T-helper 2 cell treated with Interferon-gamma antibody and Interleukin-4, amounts not matched to agents 5 μg/mL and 100 μg/mL, for 36 hours (primary cell): ENCODE measurements at regions not wholly inside any gene's neighbourhood (a gene's known extent, or its start where the extent isn't known, plus 50 kb on each side); places are given as distances from the start of the nearest gene placed in this dataset.
"Not testable (repeated sequence)": the region's sequence is repeated elsewhere in the genome, so short reads cannot be mapped to it uniquely, and the experiment has no call there.

Source experiments
- DNase-seq: peaks from one replicate; pipeline ENCODE4 v3.0.0; 2021; ENCODE audit warnings: low spot score
- H3K27ac Mint-ChIP-seq: one replicate; pipeline ENCODE4 v1.8.0; 2021; ENCODE audit warnings: mild to moderate bottlenecking, mixed read lengths
- H3K27me3 Mint-ChIP-seq: one replicate; pipeline ENCODE4 v1.8.0; 2021; ENCODE audit warnings: low read depth, mixed read lengths
- H3K36me3 Mint-ChIP-seq: one replicate; pipeline ENCODE4 v1.8.0; 2021; ENCODE audit warnings: low read depth, mixed read lengths
- H3K4me1 Mint-ChIP-seq: one replicate; pipeline ENCODE4 v1.8.0; 2021; ENCODE audit warnings: low read depth, mixed read lengths
- H3K4me3 Mint-ChIP-seq: one replicate; pipeline ENCODE4 v1.8.0; 2022; ENCODE audit warnings: mild to moderate bottlenecking, moderate library complexity, mixed read lengths
- H3K9me3 Mint-ChIP-seq: one replicate; pipeline ENCODE4 v1.8.0; 2021; ENCODE audit warnings: mixed read lengths

DNA sequence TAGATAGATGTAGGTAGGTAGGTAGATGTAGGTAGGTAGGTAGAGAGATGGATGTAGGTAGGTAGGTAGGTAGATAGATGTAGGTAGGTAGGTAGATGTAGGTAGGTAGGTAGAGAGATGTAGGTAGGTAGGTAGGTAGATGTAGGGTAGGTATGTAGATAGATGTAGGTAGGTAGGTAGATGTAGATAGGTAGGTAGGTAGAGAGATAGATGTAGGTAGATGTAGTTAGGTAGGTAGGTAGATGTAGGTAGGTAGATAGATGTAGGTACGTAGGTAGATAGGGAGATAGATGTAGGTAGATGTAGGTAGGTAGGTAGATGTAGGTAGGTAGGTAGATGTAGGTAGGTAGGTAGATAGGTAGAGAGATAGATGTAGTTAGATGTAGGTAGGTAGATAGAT, 62.3 kb upstream of the MORC3 start:
- Mint-ChIP-seq H3K9me3 (no peaks in the 10 kb centered on the region), H3K4me3 (no peak overlapping the region), H3K4me1 (peaks cover 29% of the 10 kb centered on the region), H3K36me3 (peaks cover 32% of the 10 kb centered on the region), H3K27me3 (no peaks in the 10 kb centered on the region), H3K27ac (peak overlapping the region; percentile 23)
- no peak for DNase-seq

DNA sequence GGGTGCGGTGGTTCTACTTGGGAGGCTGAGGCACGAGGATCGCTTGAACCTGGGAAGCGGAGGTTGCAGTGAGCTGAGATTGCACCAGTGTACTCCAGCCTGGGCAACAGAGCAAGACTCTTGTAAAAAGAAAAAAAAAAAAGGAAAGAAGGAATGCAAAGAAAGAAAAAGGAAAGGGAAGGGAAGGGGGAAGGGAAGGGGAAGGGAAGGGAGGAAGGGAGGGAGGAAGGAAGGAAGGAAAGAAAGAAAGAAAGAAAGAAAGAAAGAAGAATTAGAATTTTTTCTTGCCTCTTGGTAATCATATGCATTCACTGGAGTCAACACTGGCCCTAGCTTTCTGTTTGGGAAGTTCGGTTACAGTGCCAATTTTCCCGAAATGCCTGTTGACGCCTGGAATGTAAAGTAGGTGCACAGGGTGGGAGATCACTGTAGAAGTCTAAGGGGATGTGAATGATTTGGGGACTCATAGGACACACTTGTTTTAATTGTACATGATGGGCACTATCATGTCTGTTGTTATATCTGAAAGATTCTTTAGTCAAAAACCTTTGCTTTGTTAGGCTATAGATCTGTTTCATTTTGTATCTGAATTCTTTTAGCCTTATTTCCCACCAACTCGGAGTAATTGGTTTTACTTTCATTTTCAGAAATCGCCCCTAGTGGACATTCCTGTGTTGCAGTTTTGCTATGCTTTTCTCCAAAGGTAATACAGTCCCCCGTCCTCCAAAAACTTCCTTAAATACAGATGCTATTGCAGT, 59.8 kb upstream of the MORC3 start:
- Mint-ChIP-seq H3K36me3 (peaks cover 18% of the 10 kb centered on the region), H3K27me3 (no peaks in the 10 kb centered on the region), H3K4me3 (peak overlapping the region; percentile 72), H3K4me1 (peaks cover 17% of the 10 kb centered on the region), H3K27ac (peak overlapping the region; percentile 86), H3K9me3 (no peaks in the 10 kb centered on the region)
- DNase-seq: no peak

DNA sequence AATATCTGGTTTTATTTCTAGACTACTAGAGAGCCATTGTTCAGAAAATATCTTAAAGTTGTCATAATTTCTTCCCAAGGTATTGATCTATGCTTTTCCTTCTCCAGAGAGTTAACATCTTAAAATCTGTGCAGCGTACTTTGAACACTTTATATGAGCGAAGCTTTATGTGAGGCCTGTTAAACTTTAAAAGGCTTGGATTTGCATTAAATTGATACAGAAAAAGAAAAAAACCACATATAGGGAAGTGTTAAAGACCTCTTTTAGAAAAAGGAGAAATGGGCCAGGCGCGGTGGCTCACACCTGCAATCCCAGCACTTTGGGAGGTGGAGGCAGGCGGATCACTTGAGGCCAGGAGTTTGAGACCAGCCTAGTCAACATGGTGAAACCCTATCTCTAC, 59.2 kb upstream of the MORC3 start:
- no peaks in the 10 kb centered on the region for H3K27me3 Mint-ChIP-seq
- peaks cover 14% of the 10 kb centered on the region for H3K36me3 Mint-ChIP-seq
- peak overlapping the region; percentile 72 for H3K4me3 Mint-ChIP-seq
- DNase-seq: no peak
- peak overlapping the region; percentile 86 for H3K27ac Mint-ChIP-seq
- H3K4me1 Mint-ChIP-seq: peaks cover 13% of the 10 kb centered on the region
- H3K9me3 Mint-ChIP-seq: no peaks in the 10 kb centered on the region

DNA sequence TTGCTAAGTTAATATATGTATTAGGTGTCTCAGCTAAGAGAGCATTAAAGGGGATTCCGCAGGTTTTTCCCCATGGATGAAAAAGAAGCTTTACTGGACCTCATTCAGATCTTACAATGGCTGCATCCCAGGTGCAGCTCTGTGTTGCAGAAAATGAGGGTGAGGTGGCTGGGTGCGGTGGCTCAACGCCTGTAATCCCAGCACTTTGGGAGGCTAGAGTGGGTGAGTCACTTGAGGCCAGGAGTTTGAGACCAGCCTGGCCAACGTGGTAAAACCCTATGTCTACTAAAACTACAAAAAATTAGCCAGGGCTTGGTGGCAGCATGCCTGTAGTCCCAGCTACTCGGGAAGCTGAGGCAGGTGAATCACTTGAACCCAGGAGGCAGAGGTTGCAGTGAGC, 58.5 kb upstream of the MORC3 start:
- no peaks in the 10 kb centered on the region for H3K9me3 Mint-ChIP-seq
- no peak for DNase-seq
- peaks cover 12% of the 10 kb centered on the region for H3K4me1 Mint-ChIP-seq
- H3K27ac Mint-ChIP-seq: no peak overlapping the region
- peaks cover 12% of the 10 kb centered on the region for H3K36me3 Mint-ChIP-seq
- no peak overlapping the region for H3K4me3 Mint-ChIP-seq
- H3K27me3 Mint-ChIP-seq: no peaks in the 10 kb centered on the region

DNA sequence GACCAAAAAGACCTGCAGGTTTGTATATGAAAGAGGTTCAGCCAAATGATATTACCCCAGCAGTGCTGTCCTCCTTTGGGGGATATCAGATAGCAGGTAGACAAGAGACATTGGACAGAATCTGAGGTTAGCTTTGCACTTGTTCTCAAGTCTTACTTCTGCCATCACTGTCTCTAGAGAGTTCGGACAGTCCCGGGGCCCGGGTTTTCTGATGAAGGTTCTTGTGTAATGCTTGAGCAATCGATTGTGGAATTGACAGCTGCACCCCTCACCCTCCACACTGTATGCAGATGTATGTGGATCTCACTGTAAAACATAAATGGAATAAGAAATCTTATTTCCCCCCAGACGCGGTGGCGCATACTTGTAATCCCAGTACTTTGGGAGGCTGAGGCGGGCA, 56.2 kb upstream of the MORC3 start:
- Mint-ChIP-seq H3K9me3 (no peaks in the 10 kb centered on the region), H3K36me3 (peaks cover 10% of the 10 kb centered on the region), H3K4me1 (peaks cover 16% of the 10 kb centered on the region), H3K4me3 (no peak overlapping the region), H3K27me3 (no peaks in the 10 kb centered on the region), H3K27ac (no peak overlapping the region)
- DNase-seq: no peak

DNA sequence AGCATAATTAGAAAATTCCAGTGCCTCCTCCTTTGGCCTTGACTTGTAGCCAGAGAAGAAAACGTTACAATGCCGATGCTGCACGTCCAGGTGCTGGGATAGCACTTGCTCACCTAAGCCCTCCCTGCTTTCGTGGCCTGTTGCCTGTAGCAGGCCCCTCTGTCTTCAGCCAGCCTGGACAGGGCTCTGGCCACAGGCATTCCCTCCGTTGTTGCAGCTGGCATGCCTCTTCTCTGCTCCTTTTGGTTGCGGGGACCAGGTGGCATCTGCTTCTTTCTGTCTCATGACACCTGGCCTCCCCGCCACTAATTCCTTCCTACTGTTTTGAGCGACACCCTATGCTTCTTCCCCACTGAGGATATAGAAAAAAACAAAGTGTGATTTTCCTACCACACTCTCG, 54.6 kb upstream of the MORC3 start:
- Mint-ChIP-seq H3K27ac (no peak overlapping the region), H3K4me1 (peaks cover 7% of the 10 kb centered on the region), H3K9me3 (no peaks in the 10 kb centered on the region), H3K4me3 (no peak overlapping the region), H3K36me3 (peaks cover 8% of the 10 kb centered on the region), H3K27me3 (no peaks in the 10 kb centered on the region)
- DNase-seq: no peak

DNA sequence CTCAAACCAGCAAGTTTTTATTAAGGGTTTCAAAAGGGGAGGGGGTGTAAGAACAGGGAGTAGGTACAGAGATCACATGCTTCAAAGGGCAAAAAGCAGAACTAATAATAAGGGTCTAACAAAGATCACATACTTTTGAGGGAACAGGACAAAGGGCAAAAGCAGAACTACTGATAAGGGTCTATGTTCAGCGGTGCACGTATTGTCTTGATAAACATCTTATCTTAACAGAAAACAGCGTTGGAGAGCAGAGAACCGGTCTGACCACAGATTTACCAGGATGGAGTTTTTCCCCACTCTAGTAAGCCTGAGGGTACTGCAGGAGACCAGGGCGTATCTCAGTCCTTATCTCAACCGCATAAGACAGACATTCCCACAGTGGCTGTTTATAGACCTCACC, 52.2 kb upstream of the MORC3 start:
- H3K4me3 Mint-ChIP-seq, H3K36me3 Mint-ChIP-seq, H3K27me3 Mint-ChIP-seq, H3K27ac Mint-ChIP-seq, DNase-seq, H3K4me1 Mint-ChIP-seq, H3K9me3 Mint-ChIP-seq: not testable (repeated sequence)

DNA sequence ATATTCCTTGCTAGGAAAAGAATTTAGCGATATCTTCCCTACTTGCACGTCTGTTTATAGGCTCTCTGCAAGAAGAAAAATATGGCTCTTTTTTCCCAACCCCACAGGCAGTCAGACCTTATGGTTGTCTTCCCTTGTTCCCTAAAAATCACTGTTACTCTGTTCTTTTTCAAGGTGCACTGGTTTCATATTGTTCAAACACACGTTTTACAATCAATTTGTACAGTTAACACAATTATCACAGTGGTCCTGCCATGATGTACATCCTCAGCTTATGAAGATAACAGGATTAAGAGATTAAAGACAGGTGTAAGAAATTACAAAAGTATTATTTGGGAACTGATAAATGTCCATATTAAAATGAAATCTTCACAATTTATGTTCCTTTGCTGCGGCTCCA, 51.7 kb upstream of the MORC3 start:
- DNase-seq, H3K4me1 Mint-ChIP-seq, H3K9me3 Mint-ChIP-seq, H3K4me3 Mint-ChIP-seq, H3K36me3 Mint-ChIP-seq, H3K27me3 Mint-ChIP-seq, H3K27ac Mint-ChIP-seq: not testable (repeated sequence)
